ENCODE measurements at regions not wholly inside any gene's neighbourhood (a gene's known extent, or its start where the extent isn't known, plus 50 kb on each side); places are given as distances from the start of the nearest gene placed in this dataset.

DNA sequence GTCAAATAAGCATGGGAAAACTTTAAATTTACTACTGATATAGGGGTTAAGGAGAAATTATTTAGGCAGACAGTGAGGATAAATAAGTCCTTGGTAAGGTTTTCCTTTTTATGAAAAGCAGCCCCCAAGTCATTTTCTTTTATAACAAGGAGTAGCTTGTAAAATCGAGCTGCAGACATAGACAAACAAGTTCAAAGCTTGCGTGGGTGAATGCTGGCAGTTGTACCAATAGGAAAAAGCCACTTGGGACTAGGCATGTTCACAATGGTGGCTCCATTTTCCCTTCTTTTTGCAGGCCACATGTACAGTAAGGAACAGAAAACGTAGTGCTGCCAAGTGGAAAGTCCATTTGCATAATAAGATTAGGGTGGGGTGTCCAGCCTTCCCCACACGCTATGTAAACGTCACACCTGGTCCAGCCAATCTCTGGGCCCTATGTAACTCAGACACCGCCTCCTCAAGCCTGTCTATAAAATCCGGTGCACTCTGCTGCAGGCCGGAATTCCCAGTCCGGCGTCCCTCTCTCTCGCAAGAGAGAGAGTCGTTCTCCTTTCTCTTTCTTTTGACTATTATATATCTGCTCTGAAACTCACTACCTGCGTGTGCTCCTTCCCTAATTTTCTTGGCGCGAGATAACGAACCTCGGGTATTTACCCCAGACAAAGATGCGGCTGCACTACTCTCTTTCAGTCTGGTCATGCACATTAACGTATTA is 217.1 kb upstream of the MAN1A1 start:
- Histone ChIP-seq H3F3A (ENCODE audit: insufficient read depth) (no peaks in the 10 kb centered on the region), H3K79me2 (ENCODE audit: insufficient read depth) (no peaks in the 10 kb centered on the region), H3K27ac (no peak overlapping the region), H3K4me1 (ENCODE audit: insufficient read depth) (no peaks in the 10 kb centered on the region), H3K9me3 (ENCODE audit: low read depth) (no peaks in the 10 kb centered on the region), H3K27me3 (replicated peaks; ENCODE audit: insufficient read depth) (no peaks in the 10 kb centered on the region), H3K9me2 (ENCODE audit: insufficient read depth) (no peaks in the 10 kb centered on the region), H3K9ac (no peak overlapping the region), H2AFZ (no peak overlapping the region), H3K36me3 (ENCODE audit: low read depth) (no peaks in the 10 kb centered on the region), H3K4me3 (no peak overlapping the region), H4K20me1 (ENCODE audit: insufficient read depth) (no peaks in the 10 kb centered on the region), H3K4me2 (ENCODE audit: unreplicated experiment) (no peak overlapping the region)
- no peak for TF ChIP-seq EZH2 (IDR thresholded peaks at IDR 0.05; ENCODE audit: insufficient read depth, poor library complexity, severe bottlenecking)
- TF ChIP-seq EZH2phosphoT487 (IDR thresholded peaks at IDR 0.05; ENCODE audit: insufficient read depth, low read depth), result no peak
- WGBS, 2 experiments (ENCODE audit: low coverage in 1 of 2, low lambda C conversion rate in 2 of 2, missing lambda C conversion rate in 2 of 2), result 86 to 87% methylated on average over 19 of the region's 19 CpGs
- in situ Hi-C loops (cut with MboI), result no loop called here
- no peak for DNase-seq

DNA sequence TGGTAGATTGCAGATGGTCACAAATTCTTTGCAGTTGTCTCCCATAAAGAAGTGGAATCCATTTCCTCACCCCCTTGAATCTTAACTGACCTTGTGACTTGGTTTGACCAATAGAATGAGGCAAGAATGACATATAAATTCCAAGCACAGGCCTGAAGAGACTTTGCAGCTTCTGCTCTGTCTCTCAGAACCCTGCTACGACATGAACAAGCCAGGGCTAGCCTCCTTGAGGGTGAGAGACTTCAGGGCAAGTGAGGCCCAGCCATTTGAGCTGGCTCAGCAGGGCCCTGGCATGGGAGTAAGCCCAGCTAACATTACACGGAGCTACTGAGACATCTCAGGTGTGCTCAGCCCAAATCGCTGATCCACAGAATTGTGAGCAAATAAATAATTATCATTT is 216.3 kb upstream of the MAN1A1 start:
- Histone ChIP-seq H3K4me3 (no peak overlapping the region), H2AFZ (no peak overlapping the region), H3K79me2 (ENCODE audit: insufficient read depth) (no peaks in the 10 kb centered on the region), H3K9me3 (ENCODE audit: low read depth) (no peaks in the 10 kb centered on the region), H3K9ac (no peak overlapping the region), H3K27me3 (replicated peaks; ENCODE audit: insufficient read depth) (no peaks in the 10 kb centered on the region), H3F3A (ENCODE audit: insufficient read depth) (no peaks in the 10 kb centered on the region), H3K9me2 (ENCODE audit: insufficient read depth) (no peaks in the 10 kb centered on the region), H3K36me3 (ENCODE audit: low read depth) (no peaks in the 10 kb centered on the region), H3K27ac (no peak overlapping the region), H3K4me1 (ENCODE audit: insufficient read depth) (no peaks in the 10 kb centered on the region), H3K4me2 (ENCODE audit: unreplicated experiment) (no peak overlapping the region), H4K20me1 (ENCODE audit: insufficient read depth) (no peaks in the 10 kb centered on the region)
- TF ChIP-seq EZH2 (IDR thresholded peaks at IDR 0.05; ENCODE audit: insufficient read depth, poor library complexity, severe bottlenecking) (no peak), EZH2phosphoT487 (IDR thresholded peaks at IDR 0.05; ENCODE audit: insufficient read depth, low read depth) (no peak)
- WGBS, 2 experiments (ENCODE audit: low coverage in 1 of 2, low lambda C conversion rate in 2 of 2, missing lambda C conversion rate in 2 of 2), result 83 to 93% methylated on average over 3 of the region's 3 CpGs
- in situ Hi-C loops (cut with MboI), result no loop called here
- no peak for DNase-seq

GRCh38 chr6:119562168-119562567 is 212.6 kb upstream of the MAN1A1 start:
- H3K4me2 ChIP-seq (ENCODE audit: unreplicated experiment), result no peak overlapping the region
- no peak overlapping the region for H3K4me3 ChIP-seq
- in situ Hi-C loops (cut with MboI), result no loop called here
- H4K20me1 ChIP-seq (ENCODE audit: insufficient read depth), result no peaks in the 10 kb centered on the region; the same call in 1 of the 2 replicates
- no peak overlapping the region for H3K9ac ChIP-seq
- DNase-seq, result no peak
- H3K9me3 ChIP-seq (ENCODE audit: low read depth), result no peaks in the 10 kb centered on the region
- TF ChIP-seq EZH2 (IDR thresholded peaks at IDR 0.05; ENCODE audit: insufficient read depth, poor library complexity, severe bottlenecking), result no peak
- TF ChIP-seq EZH2phosphoT487 (IDR thresholded peaks at IDR 0.05; ENCODE audit: insufficient read depth, low read depth), result no peak
- H3K36me3 ChIP-seq (ENCODE audit: low read depth), result no peaks in the 10 kb centered on the region
- no peaks in the 10 kb centered on the region for H3K9me2 ChIP-seq (ENCODE audit: insufficient read depth)
- no peaks in the 10 kb centered on the region for H3K4me1 ChIP-seq (ENCODE audit: insufficient read depth)
- H3K79me2 ChIP-seq (ENCODE audit: insufficient read depth), result no peaks in the 10 kb centered on the region
- H3K27ac ChIP-seq, result no peak overlapping the region
- H3K27me3 ChIP-seq (replicated peaks; ENCODE audit: insufficient read depth), result no peaks in the 10 kb centered on the region
- no peak overlapping the region for H2AFZ ChIP-seq
- H3F3A ChIP-seq (ENCODE audit: insufficient read depth), result no peaks in the 10 kb centered on the region

DNA sequence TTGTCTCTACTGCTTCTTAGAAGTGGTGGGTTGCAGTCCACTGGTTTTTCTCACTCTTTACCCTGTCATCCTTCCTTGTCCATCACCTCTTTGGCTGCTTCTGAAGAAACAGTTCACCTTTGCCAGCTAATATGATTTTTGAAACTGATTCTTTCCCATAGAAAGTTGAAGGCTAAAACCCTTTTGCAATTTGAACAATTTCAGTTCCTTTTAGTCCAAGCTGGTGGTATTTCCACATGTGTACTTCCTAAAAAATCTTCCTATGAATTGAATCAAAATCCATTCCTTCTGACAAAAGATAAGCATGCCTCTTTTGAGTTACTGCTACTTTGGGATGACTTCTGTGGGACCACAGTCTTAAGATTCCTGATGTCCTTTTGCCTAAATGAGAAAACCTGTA is 210.0 kb upstream of the MAN1A1 start:
- in situ Hi-C loops (cut with MboI), result no loop called here
- no peak overlapping the region for H3K9ac ChIP-seq

DNA sequence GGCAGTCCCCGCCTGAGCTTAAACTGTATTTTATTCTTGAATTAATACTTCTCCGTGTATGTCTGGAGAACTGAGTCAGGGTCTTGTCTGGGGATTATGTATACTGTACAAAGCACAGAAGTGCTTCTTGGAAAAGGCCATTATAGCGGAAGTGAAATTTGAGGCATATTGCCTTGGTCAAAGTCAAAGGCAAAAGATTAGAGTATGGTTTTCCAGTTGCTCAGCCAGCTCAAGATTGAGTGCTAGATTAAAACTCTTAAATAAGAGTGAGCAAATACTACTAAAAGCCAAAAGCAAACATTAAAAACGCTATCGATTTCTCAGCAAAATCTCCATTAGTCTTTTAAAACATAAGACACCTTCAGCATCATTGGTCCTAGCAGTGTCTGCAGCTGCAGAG is 207.7 kb upstream of the MAN1A1 start:
- no peak for DNase-seq

More for the DNA sequence above, 210.0 kb upstream of the MAN1A1 start:
- no peaks in the 10 kb centered on the region for H3F3A ChIP-seq (ENCODE audit: insufficient read depth)
- H3K27me3 ChIP-seq (replicated peaks; ENCODE audit: insufficient read depth), result no peaks in the 10 kb centered on the region
- H4K20me1 ChIP-seq (ENCODE audit: insufficient read depth), result no peaks in the 10 kb centered on the region; the same call in 1 of the 2 replicates
- H2AFZ ChIP-seq, result no peak overlapping the region
- H3K4me2 ChIP-seq (ENCODE audit: unreplicated experiment), result no peak overlapping the region
- H3K9me3 ChIP-seq (ENCODE audit: low read depth), result no peaks in the 10 kb centered on the region
- DNase-seq, result no peak
- no peaks in the 10 kb centered on the region for H3K9me2 ChIP-seq (ENCODE audit: insufficient read depth)
- H3K79me2 ChIP-seq (ENCODE audit: insufficient read depth), result no peaks in the 10 kb centered on the region
- TF ChIP-seq EZH2phosphoT487 (IDR thresholded peaks at IDR 0.05; ENCODE audit: insufficient read depth, low read depth) (no peak), EZH2 (IDR thresholded peaks at IDR 0.05; ENCODE audit: insufficient read depth, poor library complexity, severe bottlenecking) (no peak)
- no peak overlapping the region for H3K4me3 ChIP-seq
- no peak overlapping the region for H3K27ac ChIP-seq
- no peaks in the 10 kb centered on the region for H3K36me3 ChIP-seq (ENCODE audit: low read depth)
- H3K4me1 ChIP-seq (ENCODE audit: insufficient read depth), result no peaks in the 10 kb centered on the region

More for the DNA sequence above, 207.7 kb upstream of the MAN1A1 start:
- Histone ChIP-seq H3K4me3 (no peak overlapping the region), H3K9me2 (ENCODE audit: insufficient read depth) (no peaks in the 10 kb centered on the region), H3K4me2 (ENCODE audit: unreplicated experiment) (no peak overlapping the region), H3K27me3 (replicated peaks; ENCODE audit: insufficient read depth) (no peaks in the 10 kb centered on the region), H2AFZ (no peak overlapping the region), H3K9ac (no peak overlapping the region), H3K27ac (no peak overlapping the region), H3K36me3 (ENCODE audit: low read depth) (no peaks in the 10 kb centered on the region), H3K9me3 (ENCODE audit: low read depth) (no peaks in the 10 kb centered on the region), H3K79me2 (ENCODE audit: insufficient read depth) (no peaks in the 10 kb centered on the region), H3F3A (ENCODE audit: insufficient read depth) (no peaks in the 10 kb centered on the region), H3K4me1 (ENCODE audit: insufficient read depth) (peaks cover 5% of the 10 kb centered on the region; the same call in 1 of the 2 replicates), H4K20me1 (ENCODE audit: insufficient read depth) (no peaks in the 10 kb centered on the region; the same call in 1 of the 2 replicates)
- 92 to 98% methylated on average over 5 of the region's 5 CpGs for whole genome bisulfite sequencing, 2 experiments (ENCODE audit: low coverage in 1 of 2, low lambda C conversion rate in 2 of 2, missing lambda C conversion rate in 2 of 2)
- in situ Hi-C loops (cut with MboI), result no loop called here
- TF ChIP-seq EZH2 (IDR thresholded peaks at IDR 0.05; ENCODE audit: insufficient read depth, poor library complexity, severe bottlenecking) (no peak), EZH2phosphoT487 (IDR thresholded peaks at IDR 0.05; ENCODE audit: insufficient read depth, low read depth) (no peak)
